ENCODE measurements at regions not wholly inside any gene's neighbourhood (a gene's known extent, or its start where the extent isn't known, plus 50 kb on each side); places are given as distances from the start of the nearest gene placed in this dataset.

- no peak for DNase-seq (ENCODE audit: low spot score)
Measured at GRCh38 chr7:21146642-21147423, 281.1 kb upstream of the SP4 start.

DNA sequence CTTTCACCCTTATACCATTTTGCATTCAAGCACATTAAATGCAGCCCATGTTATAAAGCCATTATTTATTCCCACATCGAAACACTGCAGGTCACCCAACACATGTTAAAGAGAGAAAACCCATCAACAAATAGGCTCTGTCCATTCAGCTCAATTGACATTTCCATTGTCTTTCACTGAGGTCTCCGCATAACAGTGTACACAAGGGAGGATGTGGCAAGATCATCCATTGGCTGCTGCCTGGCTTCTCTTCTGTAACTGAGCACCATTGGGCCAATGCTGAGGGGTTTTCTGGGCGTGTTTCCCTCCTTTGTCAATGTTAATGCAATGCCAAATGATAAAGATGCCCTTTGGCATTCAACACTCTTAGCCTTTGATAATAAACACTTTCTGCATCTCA is 278.1 kb upstream of the SP4 start:
- no peak for DNase-seq (ENCODE audit: low spot score)

- no peak for DNase-seq (ENCODE audit: low spot score)
Measured at GRCh38 chr7:21154614-21155013, 273.3 kb upstream of the SP4 start.

DNA sequence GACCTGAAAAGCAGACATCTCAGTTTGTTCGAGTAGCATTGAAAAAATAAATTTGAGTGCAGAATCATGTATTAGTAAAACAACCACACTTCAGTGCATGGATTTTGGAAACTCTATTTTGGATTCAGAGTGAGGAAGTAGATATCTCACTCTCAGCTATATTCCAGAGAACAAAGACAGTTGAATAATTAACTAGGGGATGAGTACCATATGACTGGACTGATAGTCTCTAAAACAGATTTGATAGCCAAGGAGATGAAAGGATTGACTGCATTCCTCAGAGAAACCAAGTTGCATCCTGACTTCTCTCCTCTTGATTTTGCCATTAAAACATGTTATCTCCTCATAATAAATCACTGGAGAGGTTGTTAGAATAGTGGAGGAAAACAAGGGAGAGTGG is 268.4 kb upstream of the SP4 start:
- no peak for DNase-seq (ENCODE audit: low spot score)

- DNase-seq (ENCODE audit: low spot score), result no peak
Measured at GRCh38 chr7:21160401-21160800, 267.5 kb upstream of the SP4 start.

- DNase-seq (ENCODE audit: low spot score), result no peak
Measured at GRCh38 chr7:21167942-21168341, 259.9 kb upstream of the SP4 start.

DNA sequence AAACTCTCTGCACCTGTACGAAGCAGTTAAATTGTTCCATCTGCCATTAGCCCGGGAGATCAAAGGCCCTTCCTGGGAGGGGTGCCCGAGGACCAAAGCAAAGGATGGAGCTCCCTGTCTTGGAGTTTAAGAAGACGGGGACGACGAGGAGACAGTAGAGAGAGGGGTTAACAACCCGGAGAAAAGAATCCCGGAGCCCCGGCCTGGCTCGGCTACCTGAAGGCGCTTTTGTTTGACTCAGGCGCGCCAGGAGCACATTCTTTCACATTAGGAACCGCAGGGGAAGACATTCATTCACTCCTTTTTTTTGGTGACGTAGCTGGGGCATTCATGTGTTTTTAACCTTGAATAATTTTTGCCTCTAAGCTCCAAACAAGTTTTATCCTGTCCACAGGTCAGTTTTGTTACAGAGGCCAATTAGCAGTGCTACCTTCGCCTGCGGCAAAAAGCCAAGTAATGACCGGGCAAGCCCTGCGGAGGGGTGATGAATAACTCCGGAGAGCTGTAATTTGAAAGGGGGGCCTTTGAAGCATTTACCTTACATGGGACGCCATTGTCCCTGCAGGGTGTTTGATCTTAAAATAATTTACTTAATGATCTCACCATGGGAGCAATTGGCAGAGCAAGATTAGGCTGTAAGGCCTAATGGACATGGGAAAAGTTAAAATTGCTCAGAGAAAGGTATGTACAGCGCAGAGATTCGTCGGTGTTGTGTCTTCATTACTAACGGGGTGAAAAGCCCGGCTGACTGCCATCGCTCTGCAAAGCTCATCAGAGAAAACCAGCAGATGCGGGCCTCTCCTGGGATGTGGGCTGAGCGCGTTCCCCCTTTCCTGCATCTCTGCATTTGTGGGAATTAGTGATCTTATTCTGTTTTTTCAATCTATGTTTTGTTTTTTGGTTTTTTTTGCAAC is 258.0 kb upstream of the SP4 start:
- peak; percentile 44 for DNase-seq (ENCODE audit: low spot score)

DNA sequence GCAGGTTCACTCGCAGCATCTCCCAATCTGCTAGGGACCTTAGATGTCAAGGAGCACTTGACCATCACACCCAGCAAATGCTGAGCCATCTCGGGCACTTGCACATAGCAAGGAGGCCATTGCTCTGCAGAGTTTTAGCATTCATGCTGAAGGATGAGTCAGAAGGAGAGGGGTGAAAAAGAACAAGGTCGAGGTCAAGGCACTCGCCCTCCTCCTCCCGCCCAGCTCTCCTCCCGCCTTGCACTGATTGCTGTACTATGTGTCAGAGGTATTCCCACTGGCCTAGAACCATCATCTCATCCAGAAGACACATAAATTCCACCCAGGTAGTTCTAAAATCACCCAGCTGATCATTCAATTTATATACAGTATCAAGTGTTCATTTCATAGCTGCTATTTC is 255.1 kb upstream of the SP4 start:
- DNase-seq (ENCODE audit: low spot score), result no peak

DNA sequence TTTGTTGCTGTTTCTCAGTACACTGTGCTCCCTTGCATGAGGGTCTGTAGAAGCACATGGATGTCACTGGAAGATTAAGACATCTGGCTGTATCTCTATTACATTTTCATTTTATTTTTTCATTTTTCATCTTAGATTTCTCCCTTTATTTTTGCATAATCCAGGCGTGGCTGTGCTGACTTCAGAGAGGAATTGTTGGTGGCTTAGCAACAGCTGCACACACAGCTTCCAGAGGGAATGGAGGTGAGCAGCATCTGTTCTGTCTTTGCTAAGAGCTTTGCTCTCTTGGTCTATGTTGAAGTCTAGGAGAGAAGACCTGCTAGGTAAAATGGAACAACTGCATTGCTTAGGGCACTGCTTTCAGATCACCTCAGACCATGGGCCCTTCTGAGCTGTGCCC is 254.4 kb upstream of the SP4 start:
- no peak for DNase-seq (ENCODE audit: low spot score)

- no peak for DNase-seq (ENCODE audit: low spot score)
Measured at GRCh38 chr7:21175714-21176113, 252.2 kb upstream of the SP4 start.

DNA sequence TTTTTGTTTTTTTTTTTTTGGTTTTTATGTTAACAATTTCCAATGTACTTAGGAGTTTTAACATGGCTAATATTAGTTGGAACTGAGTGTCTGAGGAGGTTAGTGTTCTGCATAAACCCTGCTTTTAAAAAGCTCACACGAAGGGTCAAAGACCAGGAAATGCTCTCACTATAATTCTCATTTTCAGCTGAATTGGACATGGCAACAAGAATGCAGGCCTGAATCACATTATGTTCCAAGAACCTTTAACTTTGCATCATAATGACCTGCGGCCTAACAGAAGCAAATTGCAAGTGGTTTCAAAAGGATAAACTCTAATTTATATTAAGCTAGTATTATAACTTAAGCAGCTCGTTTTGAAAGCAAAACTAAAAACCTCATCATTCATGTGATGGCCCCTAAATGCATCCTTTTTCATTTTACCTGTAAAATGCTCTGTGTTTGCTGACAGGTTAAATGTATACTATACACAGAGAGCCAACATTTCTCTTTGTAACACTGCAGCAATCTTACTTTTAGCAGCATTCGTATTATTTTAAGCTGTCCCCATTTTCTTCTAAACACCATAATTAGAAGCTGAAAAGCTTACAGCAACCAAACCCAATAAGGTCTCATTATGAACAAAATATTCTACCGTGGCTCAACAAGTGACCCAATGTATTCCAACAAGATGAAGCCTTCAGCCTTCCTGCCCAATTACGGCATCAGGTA is 242.8 kb upstream of the SP4 start:
- no peak for DNase-seq (ENCODE audit: low spot score)

- no peak for DNase-seq (ENCODE audit: low spot score)
Measured at GRCh38 chr7:21185653-21186265, 242.1 kb upstream of the SP4 start.

DNA sequence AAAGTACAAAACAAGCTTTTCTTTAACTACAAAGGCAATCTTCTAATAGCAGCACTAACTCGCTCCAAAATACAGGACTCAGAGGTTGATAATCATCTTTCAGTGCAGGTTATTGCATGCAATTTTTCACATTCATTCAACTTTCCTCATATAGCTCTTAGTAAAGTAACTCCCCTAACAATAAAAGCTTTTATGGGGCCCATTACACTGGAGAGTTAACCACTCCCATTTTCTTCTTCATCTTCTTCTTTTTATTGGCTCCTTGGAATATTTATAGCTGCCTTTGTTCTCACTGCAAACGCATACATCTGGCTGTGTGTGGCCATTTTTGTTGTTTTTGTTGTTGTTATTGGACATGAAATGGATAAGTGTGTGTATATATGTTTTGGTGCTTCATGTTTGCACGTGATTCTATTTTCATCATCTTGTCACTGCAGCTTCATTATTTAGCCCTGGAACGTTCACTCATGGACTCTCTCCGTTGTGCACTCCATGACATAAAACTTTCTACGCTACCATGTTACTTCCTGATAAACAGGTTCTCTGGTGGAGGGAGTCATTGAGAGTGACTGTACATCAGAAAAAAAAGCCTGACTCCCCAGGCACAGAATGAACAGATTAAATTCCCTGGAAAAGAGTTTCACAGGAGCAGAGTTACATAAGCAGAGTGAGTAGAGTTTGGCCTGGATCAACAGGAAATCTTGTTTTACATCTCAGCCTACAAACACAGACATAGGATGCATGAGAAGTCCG is 236.4 kb upstream of the SP4 start:
- DNase-seq (ENCODE audit: low spot score), result no peak

DNA sequence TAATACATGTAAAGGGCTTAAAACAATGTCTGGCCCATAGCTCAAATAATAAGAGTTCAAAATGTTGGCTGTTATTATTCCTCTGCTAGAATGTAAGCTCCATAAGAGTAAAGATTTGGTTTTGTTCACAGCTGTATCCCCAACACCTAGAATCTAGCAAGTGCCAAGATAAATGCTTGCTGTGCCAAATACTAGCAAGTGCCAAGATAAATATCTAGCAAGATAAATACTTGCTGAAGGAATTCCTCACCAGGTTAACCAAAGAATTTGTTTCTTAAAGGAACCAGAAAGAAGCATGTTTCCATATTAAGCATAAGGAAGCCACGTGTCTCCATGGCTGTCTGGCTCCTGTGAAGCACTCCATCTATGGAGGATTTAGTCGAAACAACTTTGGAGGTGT is 235.2 kb upstream of the SP4 start:
- DNase-seq (ENCODE audit: low spot score), result no peak

- DNase-seq (ENCODE audit: low spot score), result no peak
Measured at GRCh38 chr7:21193895-21194294, 234.0 kb upstream of the SP4 start.

DNA sequence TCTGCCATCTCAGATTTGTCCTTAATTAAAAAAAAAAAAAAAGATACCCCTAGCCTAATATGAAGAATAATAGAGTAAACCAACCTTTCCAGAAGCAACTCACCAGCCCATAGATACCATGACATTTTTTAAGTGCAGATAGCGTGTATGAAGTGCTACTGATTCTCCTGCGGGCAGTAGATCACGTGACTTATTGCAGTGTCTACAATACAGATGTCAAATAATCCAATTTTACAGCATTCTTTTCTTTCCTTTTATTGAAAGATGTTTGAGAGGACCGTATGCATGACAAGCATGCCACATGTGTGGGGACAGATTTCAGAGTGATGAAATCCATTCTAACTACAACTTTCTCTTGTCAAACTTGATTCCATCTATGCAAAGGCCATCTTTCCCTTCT is 232.9 kb upstream of the SP4 start:
- DNase-seq (ENCODE audit: low spot score), result no peak

DNA sequence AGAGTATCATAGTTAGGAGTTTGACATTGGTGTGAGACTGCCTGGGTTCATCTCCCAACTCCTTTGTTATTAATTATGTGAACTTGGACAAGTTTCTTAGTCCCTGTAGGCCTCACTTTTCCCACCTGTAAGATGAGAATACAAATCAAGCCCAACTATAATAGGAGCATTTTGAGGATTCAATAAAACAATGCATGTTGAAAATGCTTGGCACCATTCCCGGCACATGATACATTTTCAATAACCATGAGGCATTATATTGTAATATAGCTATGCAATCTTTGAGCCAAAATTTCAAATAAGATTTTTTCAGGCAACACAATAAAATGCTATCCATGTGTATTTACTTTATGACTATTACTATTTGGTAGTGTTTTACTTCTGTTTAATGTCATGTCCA is 229.0 kb upstream of the SP4 start:
- DNase-seq (ENCODE audit: low spot score), result no peak

DNA sequence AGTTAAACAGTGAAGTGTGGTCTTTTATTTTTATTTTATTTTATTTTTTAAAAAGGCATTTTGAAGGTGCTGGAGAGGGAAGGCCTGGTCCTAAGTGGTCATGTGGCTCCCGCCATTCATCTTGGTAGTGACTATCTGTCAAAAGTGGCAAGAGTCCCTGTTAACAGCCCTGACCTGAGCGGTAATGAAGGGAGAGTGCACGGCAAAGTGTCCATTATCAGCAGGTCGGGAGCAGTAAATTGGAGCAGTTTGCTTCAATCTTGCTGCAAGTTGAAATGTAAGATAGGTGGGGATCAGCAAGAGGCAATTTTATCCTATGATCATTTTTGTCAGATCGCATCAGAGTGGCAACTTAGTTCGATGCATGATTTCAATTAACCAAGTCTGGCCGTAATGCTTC is 227.4 kb upstream of the SP4 start:
- no peak for DNase-seq (ENCODE audit: low spot score)

DNA sequence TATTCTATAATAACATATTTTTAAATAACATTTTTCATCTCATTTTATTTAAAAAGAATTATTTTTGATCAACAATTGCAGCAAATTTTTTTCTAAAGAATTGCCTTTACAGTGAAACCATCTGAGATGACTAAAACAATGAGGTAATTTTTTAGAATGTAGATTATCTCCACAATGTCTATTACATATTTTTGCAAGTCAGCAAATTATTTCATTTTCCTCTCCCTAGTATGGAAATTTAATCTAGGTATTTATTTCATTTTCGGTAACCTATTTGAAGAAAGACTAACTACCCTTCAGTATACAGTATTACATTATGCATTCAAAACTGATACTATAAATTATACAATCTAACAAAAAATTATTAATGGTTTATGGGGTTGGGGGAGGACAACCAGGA is 213.2 kb upstream of the SP4 start:
- DNase-seq (ENCODE audit: low spot score), result no peak

GRCh38 chr7:21215307-21215706 is 212.6 kb upstream of the SP4 start:
- DNase-seq (ENCODE audit: low spot score), result no peak

DNA sequence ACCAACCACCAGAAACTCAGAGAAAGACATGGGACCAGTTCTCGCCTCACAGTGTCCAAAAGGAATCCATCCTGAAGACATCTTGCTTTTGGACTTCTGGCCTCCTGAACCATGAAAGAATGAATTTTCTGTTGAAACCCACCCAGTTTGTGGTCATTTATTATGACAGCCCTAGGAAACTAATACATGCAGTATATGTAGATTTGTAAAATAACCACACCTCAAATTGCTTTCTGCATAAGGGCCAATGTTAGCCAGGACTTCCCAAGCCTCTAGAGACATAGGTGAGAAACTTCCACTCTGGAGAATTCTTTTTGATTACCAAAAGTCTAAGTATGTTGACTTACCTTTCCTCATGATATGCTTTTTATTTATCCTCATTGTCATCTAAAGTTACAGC is 210.5 kb upstream of the SP4 start:
- no peak for DNase-seq (ENCODE audit: low spot score)

GRCh38 chr7:21218155-21218554 is 209.7 kb upstream of the SP4 start:
- DNase-seq (ENCODE audit: low spot score), result no peak
